ENCODE measurements at regions not wholly inside any gene's neighbourhood (a gene's known extent, or its start where the extent isn't known, plus 50 kb on each side); places are given as distances from the start of the nearest gene placed in this dataset.
A peak's percentile ranks its signal among the peaks of the same experiment; 100 is the strongest.

GRCh38 chr2:235240574-235240973 is 253.3 kb upstream of the AGAP1 start:
- Histone ChIP-seq H3K4me1 (ENCODE audit: low read length) (peaks cover 17% of the 10 kb centered on the region), H3F3A (ENCODE audit: insufficient read depth, low read length) (peaks cover 12% of the 10 kb centered on the region; the same call in 1 of the 2 replicates), H3K9ac (ENCODE audit: low read length) (no peak overlapping the region), H3K79me2 (ENCODE audit: low read length) (no peaks in the 10 kb centered on the region), H3K36me3 (replicated peaks; ENCODE audit: insufficient read depth, low read length) (no peaks in the 10 kb centered on the region), H3K4me2 (ENCODE audit: low read depth, low read length) (no peak overlapping the region), H3K9me2 (replicated peaks; ENCODE audit: insufficient read depth, low read length) (no peaks in the 10 kb centered on the region), H3K9me3 (replicated peaks; ENCODE audit: insufficient read depth, low read length) (no peaks in the 10 kb centered on the region), H2AFZ (ENCODE audit: low read length) (no peak overlapping the region), H3K27me3 (replicated peaks; ENCODE audit: insufficient read depth, low read length) (no peaks in the 10 kb centered on the region), H4K20me1 (ENCODE audit: insufficient read depth, low read length) (no peaks in the 10 kb centered on the region), H3K27ac (ENCODE audit: low read length) (no peak overlapping the region), H3K4me3 (ENCODE audit: low read length) (no peak overlapping the region)
- TF ChIP-seq, protein P1, sequence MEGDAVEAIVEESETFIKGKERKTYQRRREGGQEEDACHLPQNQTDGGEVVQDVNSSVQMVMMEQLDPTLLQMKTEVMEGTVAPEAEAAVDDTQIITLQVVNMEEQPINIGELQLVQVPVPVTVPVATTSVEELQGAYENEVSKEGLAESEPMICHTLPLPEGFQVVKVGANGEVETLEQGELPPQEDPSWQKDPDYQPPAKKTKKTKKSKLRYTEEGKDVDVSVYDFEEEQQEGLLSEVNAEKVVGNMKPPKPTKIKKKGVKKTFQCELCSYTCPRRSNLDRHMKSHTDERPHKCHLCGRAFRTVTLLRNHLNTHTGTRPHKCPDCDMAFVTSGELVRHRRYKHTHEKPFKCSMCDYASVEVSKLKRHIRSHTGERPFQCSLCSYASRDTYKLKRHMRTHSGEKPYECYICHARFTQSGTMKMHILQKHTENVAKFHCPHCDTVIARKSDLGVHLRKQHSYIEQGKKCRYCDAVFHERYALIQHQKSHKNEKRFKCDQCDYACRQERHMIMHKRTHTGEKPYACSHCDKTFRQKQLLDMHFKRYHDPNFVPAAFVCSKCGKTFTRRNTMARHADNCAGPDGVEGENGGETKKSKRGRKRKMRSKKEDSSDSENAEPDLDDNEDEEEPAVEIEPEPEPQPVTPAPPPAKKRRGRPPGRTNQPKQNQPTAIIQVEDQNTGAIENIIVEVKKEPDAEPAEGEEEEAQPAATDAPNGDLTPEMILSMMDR (IDR thresholded peaks at IDR 0.05; ENCODE audit: low read length), result no peak
- TF ChIP-seq EZH2phosphoT487 (IDR thresholded peaks at IDR 0.05; ENCODE audit: low read length) (no peak), EZH2 (optimal IDR thresholded peaks at IDR 0.05; ENCODE audit: low read depth, low read length) (no peak)
- no peak for DNase-seq

DNA sequence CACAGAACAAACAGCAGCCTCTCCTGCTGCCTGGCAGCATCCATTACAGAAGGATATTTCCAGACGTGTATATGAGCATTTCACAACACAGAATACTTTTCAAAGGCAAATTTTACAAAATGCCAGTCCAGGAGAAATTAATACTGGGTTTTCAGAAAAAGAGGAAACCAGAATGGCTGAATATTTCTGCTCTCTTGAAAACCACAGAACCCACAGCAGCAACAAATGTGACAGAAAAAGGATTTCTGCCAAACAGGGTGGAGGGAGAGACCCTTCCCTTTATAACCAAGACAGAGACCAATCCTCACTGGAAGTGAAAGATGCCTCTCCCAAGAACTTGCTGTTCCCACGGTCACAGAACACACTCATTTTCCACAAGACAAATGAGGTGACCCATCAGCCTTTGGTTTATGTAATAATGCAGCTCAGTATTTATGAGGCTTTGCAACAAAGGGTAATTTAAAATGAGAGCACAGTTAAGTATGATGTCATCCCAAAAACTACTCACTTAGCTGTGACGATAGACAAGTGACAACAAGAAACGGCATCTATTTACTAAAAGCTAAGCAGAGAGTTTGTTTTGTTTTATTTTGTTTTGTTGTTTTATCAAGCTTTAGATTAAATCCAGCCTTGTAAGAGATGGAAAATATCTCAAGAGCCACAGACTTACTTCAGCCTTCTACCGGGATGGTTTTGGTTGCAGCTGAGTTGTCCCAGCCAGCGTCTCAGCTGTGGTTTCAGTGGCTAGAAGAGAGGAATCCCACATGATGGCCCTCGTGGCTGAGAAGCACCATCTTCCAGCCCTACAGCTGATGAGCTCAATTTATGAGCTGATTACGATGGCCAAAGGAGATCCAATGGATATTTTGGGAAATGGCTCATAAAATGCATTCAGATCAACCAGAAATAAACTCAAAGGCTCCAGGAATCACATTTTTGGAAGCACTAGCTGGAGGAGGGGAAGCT is 249.3 kb upstream of the AGAP1 start:
- Histone ChIP-seq H3K9me2 (replicated peaks; ENCODE audit: insufficient read depth, low read length) (no peaks in the 10 kb centered on the region), H3K27me3 (replicated peaks; ENCODE audit: insufficient read depth, low read length) (no peaks in the 10 kb centered on the region), H3K9me3 (replicated peaks; ENCODE audit: insufficient read depth, low read length) (no peaks in the 10 kb centered on the region), H3K36me3 (replicated peaks; ENCODE audit: insufficient read depth, low read length) (no peaks in the 10 kb centered on the region), H3F3A (ENCODE audit: insufficient read depth, low read length) (peaks cover 12% of the 10 kb centered on the region; the same call in 1 of the 2 replicates), H4K20me1 (ENCODE audit: insufficient read depth, low read length) (no peaks in the 10 kb centered on the region), H3K27ac (ENCODE audit: low read length) (peak overlapping the region; percentile 44; the same call in 1 of the 2 replicates), H3K4me2 (ENCODE audit: low read depth, low read length) (peak overlapping the region; percentile 50), H2AFZ (ENCODE audit: low read length) (no peak overlapping the region), H3K9ac (ENCODE audit: low read length) (no peak overlapping the region), H3K4me1 (ENCODE audit: low read length) (peaks cover 17% of the 10 kb centered on the region), H3K79me2 (ENCODE audit: low read length) (no peaks in the 10 kb centered on the region), H3K4me3 (ENCODE audit: low read length) (no peak overlapping the region)
- TF ChIP-seq EZH2 (optimal IDR thresholded peaks at IDR 0.05; ENCODE audit: low read depth, low read length) (no peak), EZH2phosphoT487 (IDR thresholded peaks at IDR 0.05; ENCODE audit: low read length) (no peak)
- TF ChIP-seq, protein P1 (IDR thresholded peaks at IDR 0.05; ENCODE audit: low read length), result no peak
- DNase-seq, result peak; percentile 71

GRCh38 chr2:235247001-235247400 is 246.8 kb upstream of the AGAP1 start:
- no peak for TF ChIP-seq EZH2phosphoT487 (IDR thresholded peaks at IDR 0.05; ENCODE audit: low read length)
- TF ChIP-seq, protein P1 (IDR thresholded peaks at IDR 0.05; ENCODE audit: low read length), result no peak
- no peak for TF ChIP-seq EZH2 (optimal IDR thresholded peaks at IDR 0.05; ENCODE audit: low read depth, low read length)
- H3K9ac ChIP-seq (ENCODE audit: low read length), result no peak overlapping the region
- no peaks in the 10 kb centered on the region for H3K9me2 ChIP-seq (replicated peaks; ENCODE audit: insufficient read depth, low read length)
- peaks cover 12% of the 10 kb centered on the region; the same call in 1 of the 2 replicates for H3F3A ChIP-seq (ENCODE audit: insufficient read depth, low read length)
- no peak overlapping the region for H3K27ac ChIP-seq (ENCODE audit: low read length)
- H4K20me1 ChIP-seq (ENCODE audit: insufficient read depth, low read length), result no peaks in the 10 kb centered on the region
- H3K27me3 ChIP-seq (replicated peaks; ENCODE audit: insufficient read depth, low read length), result no peaks in the 10 kb centered on the region
- H3K36me3 ChIP-seq (replicated peaks; ENCODE audit: insufficient read depth, low read length), result no peaks in the 10 kb centered on the region
- H3K4me1 ChIP-seq (ENCODE audit: low read length), result peaks cover 17% of the 10 kb centered on the region
- H2AFZ ChIP-seq (ENCODE audit: low read length), result no peak overlapping the region
- no peaks in the 10 kb centered on the region for H3K9me3 ChIP-seq (replicated peaks; ENCODE audit: insufficient read depth, low read length)
- DNase-seq, result no peak
- no peak overlapping the region for H3K4me3 ChIP-seq (ENCODE audit: low read length)
- no peaks in the 10 kb centered on the region for H3K79me2 ChIP-seq (ENCODE audit: low read length)
- H3K4me2 ChIP-seq (ENCODE audit: low read depth, low read length), result no peak overlapping the region

Measured in MM.1S (cell line).